ENCODE measurements at regions not wholly inside any gene's neighbourhood (a gene's known extent, or its start where the extent isn't known, plus 50 kb on each side); places are given as distances from the start of the nearest gene placed in this dataset.
"Not testable (repeated sequence)": the region's sequence is repeated elsewhere in the genome, so short reads cannot be mapped to it uniquely, and the experiment has no call there.

DNA sequence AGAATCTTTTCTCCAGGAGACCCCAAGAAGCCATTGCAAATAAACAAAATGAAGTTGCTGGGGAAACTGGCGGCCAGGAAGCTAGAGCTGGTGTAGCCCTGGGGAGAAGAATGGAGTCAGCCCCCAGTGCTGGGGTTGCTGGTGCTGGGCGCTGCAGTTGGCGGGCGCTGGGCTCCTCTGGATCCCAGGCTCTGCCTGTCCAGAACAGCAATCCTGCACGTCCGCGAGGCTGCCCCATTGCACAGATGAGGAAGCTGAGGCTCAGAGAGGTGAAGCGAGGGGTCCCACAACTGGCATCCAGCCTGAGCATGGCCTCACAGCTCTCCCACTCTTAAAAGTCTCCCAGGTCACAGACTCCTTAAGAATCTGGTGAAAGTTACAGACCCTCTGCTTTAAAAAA is 161.1 kb downstream of the OR4M2 start:
- Histone ChIP-seq H2AFZ (ENCODE audit: low read length) (no peak overlapping the region), H3K27ac (ENCODE audit: low read depth, low read length, poor library complexity, severe bottlenecking) (no peak overlapping the region), H3K4me1 (ENCODE audit: insufficient read depth, low read length, poor library complexity, severe bottlenecking) (no peaks in the 10 kb centered on the region), H3K4me2 (ENCODE audit: low read length) (no peak overlapping the region), H3K4me3 (ENCODE audit: low read depth, low read length, poor library complexity, severe bottlenecking) (no peak overlapping the region), H3K9me2 (ENCODE audit: insufficient read depth, low read length) (no peaks in the 10 kb centered on the region), H3K36me3 (ENCODE audit: insufficient read depth, low read length) (no peaks in the 10 kb centered on the region), H3K79me2 (ENCODE audit: insufficient read depth, low read depth, low read length) (no peaks in the 10 kb centered on the region), H3K9me3 (ENCODE audit: low read length) (no peaks in the 10 kb centered on the region), H4K20me1 (ENCODE audit: insufficient read depth, low read length) (no peaks in the 10 kb centered on the region)
- intact Hi-C loops (cut with micrococcal nuclease; ENCODE audit: unreplicated experiment): no loop called here
- TF ChIP-seq, protein P1, sequence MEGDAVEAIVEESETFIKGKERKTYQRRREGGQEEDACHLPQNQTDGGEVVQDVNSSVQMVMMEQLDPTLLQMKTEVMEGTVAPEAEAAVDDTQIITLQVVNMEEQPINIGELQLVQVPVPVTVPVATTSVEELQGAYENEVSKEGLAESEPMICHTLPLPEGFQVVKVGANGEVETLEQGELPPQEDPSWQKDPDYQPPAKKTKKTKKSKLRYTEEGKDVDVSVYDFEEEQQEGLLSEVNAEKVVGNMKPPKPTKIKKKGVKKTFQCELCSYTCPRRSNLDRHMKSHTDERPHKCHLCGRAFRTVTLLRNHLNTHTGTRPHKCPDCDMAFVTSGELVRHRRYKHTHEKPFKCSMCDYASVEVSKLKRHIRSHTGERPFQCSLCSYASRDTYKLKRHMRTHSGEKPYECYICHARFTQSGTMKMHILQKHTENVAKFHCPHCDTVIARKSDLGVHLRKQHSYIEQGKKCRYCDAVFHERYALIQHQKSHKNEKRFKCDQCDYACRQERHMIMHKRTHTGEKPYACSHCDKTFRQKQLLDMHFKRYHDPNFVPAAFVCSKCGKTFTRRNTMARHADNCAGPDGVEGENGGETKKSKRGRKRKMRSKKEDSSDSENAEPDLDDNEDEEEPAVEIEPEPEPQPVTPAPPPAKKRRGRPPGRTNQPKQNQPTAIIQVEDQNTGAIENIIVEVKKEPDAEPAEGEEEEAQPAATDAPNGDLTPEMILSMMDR (conservative IDR thresholded peaks at IDR 0.05; ENCODE audit: low read length): no peak
- no peak for TF ChIP-seq EZH2phosphoT487 (IDR thresholded peaks at IDR 0.05; ENCODE audit: borderline replicate concordance, low read depth, low read length)
- no TSS peak for BruUV-seq (replicated peaks)
- DNase-seq (ENCODE audit: low spot score): no peak
- CTCF ChIA-PET (ENCODE audit: unreplicated experiment): no interaction called here
- POLR2A ChIA-PET: interaction anchor here (0.7 kb wide), 1 partner anchor 1876 kb away, joined by 5 read pairs; no protein-coding TSS in a partner anchor

DNA sequence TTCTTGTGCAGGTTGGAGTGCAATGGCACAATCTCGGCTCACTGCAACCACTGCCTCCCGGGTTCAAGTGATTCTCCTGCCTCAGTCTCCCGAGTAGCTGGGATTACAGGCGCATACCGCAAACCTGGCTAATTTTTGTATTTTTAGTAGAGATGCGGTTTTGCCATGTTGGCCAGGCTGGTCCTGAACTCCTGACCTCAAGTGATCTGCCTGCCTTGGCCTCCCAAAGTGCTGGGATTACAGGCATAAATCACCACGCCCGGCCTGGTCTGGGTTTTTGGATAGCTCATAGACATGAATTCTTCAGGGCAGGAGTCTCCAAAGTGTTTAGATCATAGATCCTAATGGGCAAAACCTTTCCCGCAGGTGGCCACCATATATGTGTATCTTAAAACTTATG is 162.0 kb downstream of the OR4M2 start:
- DNase-seq (ENCODE audit: low spot score); H3K27ac ChIP-seq (ENCODE audit: low read depth, low read length, poor library complexity, severe bottlenecking); BruUV-seq (replicated peaks); H3K4me2 ChIP-seq (ENCODE audit: low read length); CTCF ChIA-PET (ENCODE audit: unreplicated experiment); intact Hi-C loops (cut with micrococcal nuclease; ENCODE audit: unreplicated experiment); H2AFZ ChIP-seq (ENCODE audit: low read length); H3K79me2 ChIP-seq (ENCODE audit: insufficient read depth, low read depth, low read length); H3K9me3 ChIP-seq (ENCODE audit: low read length); H3K4me3 ChIP-seq (ENCODE audit: low read depth, low read length, poor library complexity, severe bottlenecking); H3K9me2 ChIP-seq (ENCODE audit: insufficient read depth, low read length); H3K36me3 ChIP-seq (ENCODE audit: insufficient read depth, low read length); H4K20me1 ChIP-seq (ENCODE audit: insufficient read depth, low read length); H3K4me1 ChIP-seq (ENCODE audit: insufficient read depth, low read length, poor library complexity, severe bottlenecking): not testable (repeated sequence)
- POLR2A ChIA-PET: interaction anchor here (0.7 kb wide), 1 partner anchor 1877 kb away, joined by 5 read pairs; no protein-coding TSS in a partner anchor

DNA sequence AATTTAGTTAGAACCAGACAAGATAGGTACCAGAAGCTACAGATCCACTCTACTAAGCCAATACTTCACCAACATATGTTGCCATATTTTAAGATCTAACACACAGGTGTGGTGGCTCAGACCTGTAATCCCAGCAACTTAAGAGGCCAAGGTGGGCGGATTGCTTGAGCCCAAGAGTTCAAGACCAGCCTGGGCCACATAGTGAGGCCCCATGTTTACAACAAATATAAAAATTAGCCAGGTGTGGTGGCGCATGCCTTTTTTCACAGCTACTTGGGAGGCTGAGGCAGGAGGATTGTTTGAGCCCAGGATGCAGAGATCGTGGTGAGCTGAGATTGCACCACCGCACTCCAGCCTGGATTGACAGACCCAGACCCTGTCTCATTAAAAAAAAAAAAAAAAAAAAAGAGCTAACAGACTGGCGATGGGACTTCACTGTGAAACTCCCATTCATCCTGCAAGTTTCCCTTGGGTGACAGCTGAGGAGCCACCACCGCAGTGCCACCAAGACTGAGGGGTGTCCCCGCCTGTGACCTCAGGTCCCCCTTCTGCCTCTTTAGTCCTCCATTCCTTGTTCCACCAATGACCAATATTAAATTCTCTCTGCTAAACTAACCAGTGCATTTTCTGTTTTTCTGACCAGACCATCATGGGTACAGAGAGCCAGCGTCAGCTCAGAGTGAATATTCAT is 163.3 kb downstream of the OR4M2 start:
- CTCF ChIA-PET (ENCODE audit: unreplicated experiment): interaction anchor here (0.6 kb wide), 1 partner anchor 1684 kb away, joined by 4 read pairs; no protein-coding TSS in a partner anchor
- POLR2A ChIA-PET: interaction anchor here (0.6 kb wide), 1 partner anchor 15 kb away, joined by 5 read pairs; no protein-coding TSS in a partner anchor
- Histone ChIP-seq H4K20me1 (ENCODE audit: insufficient read depth, low read length) (no peaks in the 10 kb centered on the region), H3K4me1 (ENCODE audit: insufficient read depth, low read length, poor library complexity, severe bottlenecking) (no peaks in the 10 kb centered on the region), H3K36me3 (ENCODE audit: insufficient read depth, low read length) (no peaks in the 10 kb centered on the region), H3K9me2 (ENCODE audit: insufficient read depth, low read length) (no peaks in the 10 kb centered on the region), H2AFZ (ENCODE audit: low read length) (no peak overlapping the region), H3K9me3 (ENCODE audit: low read length) (no peaks in the 10 kb centered on the region), H3K4me2 (ENCODE audit: low read length) (no peak overlapping the region), H3K4me3 (ENCODE audit: low read depth, low read length, poor library complexity, severe bottlenecking) (no peak overlapping the region), H3K79me2 (ENCODE audit: insufficient read depth, low read depth, low read length) (no peaks in the 10 kb centered on the region), H3K27ac (ENCODE audit: low read depth, low read length, poor library complexity, severe bottlenecking) (no peak overlapping the region)
- BruUV-seq (replicated peaks): no TSS peak
- no peak for DNase-seq (ENCODE audit: low spot score)
- TF ChIP-seq, protein P1 (conservative IDR thresholded peaks at IDR 0.05; ENCODE audit: low read length): no peak
- TF ChIP-seq EZH2phosphoT487 (IDR thresholded peaks at IDR 0.05; ENCODE audit: borderline replicate concordance, low read depth, low read length): no peak
- intact Hi-C loops (cut with micrococcal nuclease; ENCODE audit: unreplicated experiment): no loop called here

DNA sequence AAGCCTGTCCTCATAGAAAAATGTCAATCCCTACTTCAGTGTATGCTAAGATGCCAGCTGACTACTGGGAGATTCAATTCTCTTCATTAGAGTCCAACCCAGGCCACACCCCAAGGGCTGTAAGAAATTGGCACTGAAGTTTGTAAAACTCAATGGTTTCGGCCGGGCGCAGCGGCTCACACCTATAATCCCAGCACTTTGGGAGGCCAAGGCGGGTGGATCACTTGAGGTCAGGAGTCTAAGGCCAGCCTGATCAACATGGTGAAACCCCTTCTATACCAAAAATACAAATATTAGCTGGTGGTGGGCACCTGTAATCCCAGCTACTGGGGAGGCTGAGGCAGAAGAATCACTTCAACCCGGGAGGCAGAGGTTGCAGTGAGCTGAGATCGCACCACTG is 169.2 kb downstream of the OR4M2 start:
- H3K36me3 ChIP-seq (ENCODE audit: insufficient read depth, low read length); H4K20me1 ChIP-seq (ENCODE audit: insufficient read depth, low read length); POLR2A ChIA-PET; H3K9me3 ChIP-seq (ENCODE audit: low read length); intact Hi-C loops (cut with micrococcal nuclease; ENCODE audit: unreplicated experiment); H3K4me3 ChIP-seq (ENCODE audit: low read depth, low read length, poor library complexity, severe bottlenecking); CTCF ChIA-PET (ENCODE audit: unreplicated experiment); DNase-seq (ENCODE audit: low spot score); H3K9me2 ChIP-seq (ENCODE audit: insufficient read depth, low read length); H3K27ac ChIP-seq (ENCODE audit: low read depth, low read length, poor library complexity, severe bottlenecking); H2AFZ ChIP-seq (ENCODE audit: low read length); BruUV-seq (replicated peaks); H3K4me2 ChIP-seq (ENCODE audit: low read length); H3K79me2 ChIP-seq (ENCODE audit: insufficient read depth, low read depth, low read length): not testable (repeated sequence)
- peaks cover 22% of the 10 kb centered on the region for H3K4me1 ChIP-seq (ENCODE audit: insufficient read depth, low read length, poor library complexity, severe bottlenecking)

DNA sequence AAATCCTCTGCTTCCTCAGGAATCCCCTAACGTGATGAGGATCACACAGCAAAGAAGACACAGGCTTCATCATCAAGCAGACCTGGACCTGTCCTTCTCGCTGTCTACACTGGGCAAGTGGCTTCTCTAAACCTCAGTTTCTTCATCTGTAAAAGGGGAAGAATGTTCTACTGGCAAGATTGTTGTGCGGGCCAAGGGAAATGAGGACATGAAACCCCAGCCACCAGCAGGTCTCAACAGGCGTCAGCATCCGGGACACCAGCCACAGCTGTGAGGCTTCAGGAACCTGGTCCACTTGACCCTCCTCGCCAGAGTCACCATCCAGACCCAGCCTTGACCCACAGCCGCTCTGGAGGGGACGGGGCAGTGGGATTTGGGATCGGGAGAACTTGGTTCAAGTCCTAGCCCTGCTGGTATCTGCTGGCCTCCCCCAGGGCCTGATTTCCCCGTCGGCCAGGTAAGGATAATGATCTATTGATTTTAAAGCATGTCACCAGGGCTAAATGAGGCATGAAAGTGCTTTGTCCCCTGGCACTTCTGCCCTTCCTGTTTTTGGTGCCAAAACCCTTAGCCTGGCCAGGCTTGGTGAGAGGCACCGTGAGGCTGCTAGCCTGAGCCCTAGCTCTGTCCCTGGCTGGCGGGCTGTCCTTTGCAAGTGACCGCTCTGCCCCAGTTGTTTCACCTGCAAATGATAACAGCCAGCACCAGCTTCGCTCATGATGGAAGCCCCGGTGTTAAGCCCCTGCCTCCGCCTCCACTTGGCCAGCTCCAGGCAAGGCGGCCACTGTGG is 170.4 kb downstream of the OR4M2 start:
- CTCF ChIA-PET (ENCODE audit: unreplicated experiment); H3K27ac ChIP-seq (ENCODE audit: low read depth, low read length, poor library complexity, severe bottlenecking); H3K4me3 ChIP-seq (ENCODE audit: low read depth, low read length, poor library complexity, severe bottlenecking); H4K20me1 ChIP-seq (ENCODE audit: insufficient read depth, low read length); BruUV-seq (replicated peaks); H3K36me3 ChIP-seq (ENCODE audit: insufficient read depth, low read length); POLR2A ChIA-PET; H3K9me3 ChIP-seq (ENCODE audit: low read length); H3K4me2 ChIP-seq (ENCODE audit: low read length); H2AFZ ChIP-seq (ENCODE audit: low read length); H3K9me2 ChIP-seq (ENCODE audit: insufficient read depth, low read length); H3K79me2 ChIP-seq (ENCODE audit: insufficient read depth, low read depth, low read length): not testable (repeated sequence)
- DNase-seq (ENCODE audit: low spot score): peak; percentile 24
- intact Hi-C loops (cut with micrococcal nuclease; ENCODE audit: unreplicated experiment): loop anchor here (5.0 to 10.0 kb wide), 2 partner anchors 544 to 1893 kb away; no protein-coding TSS in a partner anchor
- peaks cover 31% of the 10 kb centered on the region for H3K4me1 ChIP-seq (ENCODE audit: insufficient read depth, low read length, poor library complexity, severe bottlenecking)

Data from OCI-LY7 (cell line).